ENCODE measurements at regions not wholly inside any gene's neighbourhood (a gene's known extent, or its start where the extent isn't known, plus 50 kb on each side); places are given as distances from the start of the nearest gene placed in this dataset.
"Not testable (repeated sequence)": the region's sequence is repeated elsewhere in the genome, so short reads cannot be mapped to it uniquely, and the experiment has no call there.

GRCh38 chr7:81286754-81287153, 367.9 kb upstream of the SEMA3C start:
- not testable (repeated sequence) for DNase-seq (ENCODE audit: low read depth)

DNA sequence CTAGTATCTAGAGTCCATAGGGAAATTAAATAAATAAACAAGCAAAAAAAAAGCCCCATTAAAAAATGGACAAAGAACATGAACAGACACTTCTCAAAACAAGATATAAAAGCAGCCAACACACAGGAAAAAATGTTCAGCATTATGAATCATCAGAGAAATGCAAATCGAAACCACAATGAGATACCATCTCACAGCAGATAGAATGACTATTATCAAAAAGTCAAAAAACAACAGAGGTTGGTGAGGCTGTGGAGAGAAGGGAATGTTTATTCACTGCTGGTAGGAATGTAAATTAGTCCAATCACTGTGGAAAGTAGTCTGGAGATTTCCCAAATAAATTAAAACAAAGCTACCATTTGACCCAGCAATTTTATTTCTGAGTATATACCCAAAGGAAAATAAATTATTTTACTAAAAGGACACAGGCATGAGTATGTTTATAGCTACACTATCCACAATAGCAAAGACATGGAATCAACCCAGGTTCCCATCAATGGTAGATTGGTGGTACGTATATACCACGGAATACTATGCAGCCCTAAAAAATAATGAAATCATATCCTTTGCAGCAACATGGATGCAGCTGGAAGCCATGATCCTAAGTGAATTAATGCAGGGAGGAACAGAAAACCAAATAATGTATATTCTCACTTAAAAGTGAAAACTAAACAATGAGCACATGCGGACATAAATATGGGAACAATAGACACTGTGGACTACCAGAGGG, 366.5 kb upstream of the SEMA3C start:
- peak; percentile 94 for DNase-seq (ENCODE audit: low read depth)

GRCh38 chr7:81284576-81284975, 365.7 kb upstream of the SEMA3C start:
- DNase-seq (ENCODE audit: low read depth) = peak; percentile 78

DNA sequence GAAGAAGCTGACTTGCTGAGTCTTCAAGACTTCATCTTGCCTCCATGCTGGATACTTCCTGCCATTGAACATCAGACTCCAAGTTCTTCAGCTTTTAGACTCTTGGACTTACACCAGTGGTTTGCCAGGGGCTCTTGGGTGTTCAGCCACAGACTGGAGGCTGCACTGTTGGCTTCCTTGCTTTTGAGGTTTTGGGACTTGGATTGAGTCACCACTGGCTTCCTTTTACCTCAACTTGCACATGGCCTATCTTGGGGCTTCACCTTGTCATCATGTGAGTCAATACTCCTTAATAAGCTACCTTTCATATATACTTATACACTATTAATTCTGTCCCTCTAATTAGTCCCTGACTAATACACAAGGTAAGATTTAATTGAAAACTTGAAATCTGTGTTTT, 361.7 kb upstream of the SEMA3C start:
- peak; percentile 68 for DNase-seq (ENCODE audit: low read depth)

DNA sequence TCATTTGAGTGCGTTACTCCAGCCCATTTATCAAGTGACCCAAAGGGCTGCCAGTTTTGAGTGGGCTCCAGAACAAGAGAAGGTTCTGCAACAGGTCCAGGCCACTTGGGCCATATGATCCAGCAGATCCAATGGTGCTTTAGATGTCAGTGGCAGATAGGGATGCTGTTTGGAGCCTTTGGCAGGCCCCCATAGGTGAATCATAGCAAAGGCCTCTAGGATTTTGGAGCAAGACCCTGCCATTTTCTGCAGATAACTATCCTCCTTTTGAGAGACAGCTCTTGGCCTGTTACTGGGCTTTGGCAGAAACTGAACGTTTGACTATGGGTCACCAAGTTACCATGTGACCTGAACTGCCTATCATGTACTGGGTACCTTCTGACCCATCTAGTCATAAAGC, 358.8 kb upstream of the SEMA3C start:
- no peak for DNase-seq (ENCODE audit: low read depth)

DNA sequence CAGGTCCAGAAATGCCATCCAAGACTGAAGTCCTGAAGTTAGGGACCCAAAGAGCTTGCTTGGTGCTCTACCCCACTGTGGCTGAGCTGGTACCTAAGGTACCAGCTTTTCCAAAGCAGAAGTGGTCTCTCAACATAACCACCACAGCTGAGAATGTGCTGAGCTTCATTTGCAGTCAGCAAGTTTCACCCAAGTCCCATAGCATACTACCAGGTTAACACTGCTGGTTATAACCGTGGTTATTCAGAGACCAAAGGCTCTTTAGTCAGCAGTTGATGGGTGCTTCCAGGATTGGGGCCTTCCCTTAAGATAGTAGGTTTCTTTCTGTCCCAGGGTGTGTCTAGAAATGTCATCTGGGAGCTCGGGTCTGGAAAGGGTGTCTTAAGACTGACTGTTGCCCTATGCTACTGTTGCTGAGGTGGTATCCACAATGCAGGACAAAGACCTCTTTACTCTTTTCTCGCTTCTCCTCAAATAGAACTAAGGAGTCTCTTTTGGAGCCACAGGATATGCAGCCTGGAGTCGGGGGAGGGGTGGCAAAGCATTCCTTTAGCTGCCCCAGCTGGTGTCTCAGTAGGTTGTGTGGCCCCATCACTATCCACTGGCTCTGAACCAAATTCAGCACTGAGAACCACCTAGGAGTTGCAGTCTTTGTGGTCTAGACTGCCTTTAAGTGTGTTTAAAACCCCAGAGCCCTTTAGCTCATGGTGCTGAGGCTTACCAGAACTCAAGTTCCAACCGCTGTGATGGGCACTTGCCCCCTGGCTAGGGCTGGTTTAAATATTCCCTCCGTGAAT, 354.9 kb upstream of the SEMA3C start:
- no peak for DNase-seq (ENCODE audit: low read depth)

DNA sequence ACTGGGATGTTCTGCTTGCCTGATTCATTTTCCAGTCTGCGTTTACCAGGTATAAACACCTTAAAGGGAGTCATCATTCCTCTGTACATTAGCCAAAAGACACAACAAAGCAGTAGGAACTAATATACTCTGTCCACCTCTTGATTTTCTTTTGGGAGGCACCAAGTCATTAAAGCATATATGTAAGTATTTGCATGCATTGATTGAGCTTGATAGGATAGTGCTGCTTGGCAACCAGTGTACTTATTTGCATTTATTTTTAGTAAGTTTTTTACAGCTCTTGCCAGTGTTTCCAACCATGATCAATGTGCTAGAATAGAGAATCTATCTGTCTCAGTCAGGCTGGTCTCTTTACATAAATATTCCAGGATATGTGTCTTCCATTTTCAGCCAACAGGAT, 353.3 kb upstream of the SEMA3C start:
- no peak for DNase-seq (ENCODE audit: low read depth)

DNA sequence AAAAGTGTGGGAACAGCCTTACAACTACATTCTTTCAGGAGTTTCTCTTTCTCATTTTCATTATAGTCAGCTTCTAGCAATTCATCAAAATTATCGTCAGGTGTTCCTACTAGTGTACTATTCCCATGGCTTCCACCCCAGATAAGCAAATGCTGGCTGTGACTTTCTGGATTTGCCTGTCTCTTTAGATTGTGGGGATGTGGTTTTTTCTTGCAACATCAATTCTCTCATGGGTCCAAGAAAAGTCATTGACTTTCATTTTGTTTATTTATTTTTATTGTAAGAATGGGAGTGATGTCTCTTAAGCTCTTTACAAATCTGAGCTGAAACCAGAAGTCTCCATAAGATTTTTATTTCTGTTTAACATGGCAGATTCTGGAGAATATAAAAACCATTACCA, 349.7 kb upstream of the SEMA3C start:
- peak; percentile 43 for DNase-seq (ENCODE audit: low read depth)

- DNase-seq (ENCODE audit: low read depth) = peak; percentile 73
These were observed 348.7 kb upstream of the SEMA3C start for GRCh38 chr7:81267508-81267907.

DNA sequence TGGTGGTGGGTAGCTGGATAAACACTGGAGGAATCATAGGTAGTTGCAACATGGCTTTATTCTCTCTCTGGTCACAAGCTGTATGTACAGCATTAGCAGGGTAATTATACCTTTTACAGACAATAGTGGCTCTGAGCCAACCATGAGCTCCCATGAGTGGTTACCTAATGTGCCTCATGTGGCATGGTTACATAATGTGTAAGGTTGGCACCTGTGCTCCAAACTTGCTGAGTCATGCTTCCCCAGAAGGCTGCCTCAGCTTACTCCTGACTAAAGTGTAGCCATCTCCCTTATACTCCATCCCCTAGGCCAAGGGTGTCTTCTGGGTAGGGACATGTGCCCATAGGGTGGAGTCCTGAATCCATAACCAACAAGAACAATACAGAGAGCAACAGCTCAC, 345.3 kb upstream of the SEMA3C start:
- no peak for DNase-seq (ENCODE audit: low read depth)

DNA sequence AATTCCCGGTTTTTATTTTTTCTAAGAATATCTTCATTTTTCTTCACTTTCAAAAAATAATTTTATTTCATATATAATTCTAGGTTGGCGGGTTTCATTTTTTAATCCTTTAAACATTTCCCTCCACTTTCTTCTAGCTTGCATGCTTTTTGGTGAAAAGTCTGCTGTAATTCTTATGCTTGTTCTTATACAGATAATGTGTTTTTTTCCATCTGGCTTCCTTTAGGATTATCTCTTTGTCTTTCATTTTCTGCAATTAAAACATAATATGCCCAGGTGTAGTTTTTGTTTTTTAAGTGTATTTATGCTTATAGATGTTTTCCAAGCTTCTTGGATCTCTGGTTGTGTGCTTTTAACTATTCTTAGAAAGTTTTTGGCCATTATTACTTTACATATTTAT, 341.3 kb upstream of the SEMA3C start:
- DNase-seq (ENCODE audit: low read depth) = peak; percentile 31

GRCh38 chr7:81256991-81257390, 338.1 kb upstream of the SEMA3C start:
- peak; percentile 71 for DNase-seq (ENCODE audit: low read depth)

DNA sequence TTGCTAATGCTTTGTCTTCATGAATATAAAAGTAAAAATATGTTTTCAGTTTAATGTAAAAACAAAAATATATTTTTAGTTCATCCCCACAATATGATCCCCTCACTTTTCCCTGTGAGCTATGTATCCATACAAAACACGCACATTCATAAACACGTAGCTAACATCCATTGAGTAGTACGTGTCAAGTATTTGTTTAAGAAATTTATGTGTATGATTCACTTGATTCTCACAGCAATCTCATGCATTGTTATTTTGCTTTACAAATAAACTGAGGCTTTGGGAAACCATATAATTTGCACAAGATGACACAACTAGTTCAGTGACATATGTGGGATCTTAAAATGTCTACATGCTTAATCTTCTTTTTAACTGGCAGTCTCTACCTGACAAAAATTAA, 329.6 kb upstream of the SEMA3C start:
- DNase-seq (ENCODE audit: low read depth) = no peak

DNA sequence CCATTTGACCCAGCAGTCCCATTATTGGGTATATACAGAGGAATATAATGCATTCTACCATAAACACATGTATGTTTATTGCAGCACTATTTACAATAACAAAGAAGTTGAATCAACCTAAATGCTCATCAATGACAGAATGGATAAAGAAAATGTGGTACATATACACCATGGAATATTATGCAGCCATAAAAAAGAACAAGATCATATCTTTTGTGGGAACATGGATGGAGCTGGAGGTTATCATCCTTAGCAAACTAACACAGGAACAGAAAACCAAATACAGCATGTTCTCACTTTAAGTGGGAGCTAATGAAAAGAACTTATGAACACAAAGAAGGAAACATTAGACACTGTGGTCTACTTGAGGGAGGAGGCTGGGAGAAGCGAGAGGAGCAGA, 328.5 kb upstream of the SEMA3C start:
- DNase-seq (ENCODE audit: low read depth) = not testable (repeated sequence)

DNA sequence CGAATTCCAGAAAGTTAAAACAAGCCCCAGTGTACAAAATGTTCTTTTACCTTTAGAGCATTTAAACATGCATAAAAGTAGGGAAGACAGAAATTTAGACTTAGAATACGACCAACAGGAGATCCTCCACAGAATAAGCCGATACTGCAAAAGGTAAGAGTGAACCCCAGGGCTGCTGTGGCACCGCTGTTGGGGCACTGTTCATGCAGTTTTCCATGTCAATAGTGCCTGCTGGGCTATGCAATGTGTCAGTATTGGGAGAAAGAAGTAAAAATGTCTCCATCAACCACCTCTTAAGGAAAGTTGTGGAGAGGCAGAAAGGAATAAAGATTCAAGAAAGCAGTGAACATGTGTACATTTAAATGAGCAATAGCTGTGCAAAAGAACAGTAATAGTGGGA, 326.5 kb upstream of the SEMA3C start:
- DNase-seq (ENCODE audit: low read depth) = no peak

- DNase-seq (ENCODE audit: low read depth) = peak; percentile 39
These were observed 325.4 kb upstream of the SEMA3C start for GRCh38 chr7:81244224-81244623.

GRCh38 chr7:81236560-81236959, 317.7 kb upstream of the SEMA3C start:
- DNase-seq (ENCODE audit: low read depth) = no peak

DNA sequence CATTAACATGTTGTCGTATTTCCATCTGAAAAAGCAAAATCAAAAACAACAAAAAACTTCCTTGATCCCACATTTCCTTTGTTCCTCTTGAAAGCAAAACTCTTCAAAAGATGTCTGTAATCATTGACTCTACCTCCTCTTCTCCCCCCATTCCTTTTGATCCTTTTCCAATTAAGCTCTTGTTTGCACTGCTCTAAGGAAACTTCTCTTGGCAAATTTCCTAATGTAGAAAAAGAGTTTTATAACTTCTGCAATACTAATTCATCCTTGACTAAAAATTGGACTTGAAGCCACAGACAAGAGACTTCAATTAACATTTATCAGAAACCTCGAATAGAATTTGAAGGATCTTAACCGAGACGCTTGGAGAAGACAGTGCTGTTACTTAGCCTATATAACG, 317.1 kb upstream of the SEMA3C start:
- no peak for DNase-seq (ENCODE audit: low read depth)

DNA sequence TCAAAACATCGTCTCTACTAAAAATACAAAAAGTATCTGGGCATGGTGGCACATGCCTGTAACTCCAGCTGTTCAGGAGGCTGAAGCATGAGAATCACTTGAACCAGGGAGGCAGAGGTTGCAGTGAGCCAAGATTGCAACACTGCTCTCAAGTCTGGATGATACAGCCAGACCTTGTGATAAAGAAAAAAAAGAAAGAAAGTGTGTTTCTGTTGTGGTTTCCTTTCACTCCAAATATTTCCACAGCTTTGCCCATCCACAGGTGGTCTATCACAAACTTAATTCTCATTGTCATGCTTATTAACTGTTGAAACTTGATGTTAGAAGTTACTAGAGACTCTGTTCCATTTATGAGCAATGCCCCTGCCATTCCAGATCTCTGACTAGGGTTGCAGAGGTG, 316.0 kb upstream of the SEMA3C start:
- DNase-seq (ENCODE audit: low read depth) = peak; percentile 15

GRCh38 chr7:81233208-81233940, 314.5 kb upstream of the SEMA3C start:
- DNase-seq (ENCODE audit: low read depth) = no peak

GRCh38 chr7:81232084-81232799, 313.4 kb upstream of the SEMA3C start:
- DNase-seq (ENCODE audit: low read depth) = no peak

DNA sequence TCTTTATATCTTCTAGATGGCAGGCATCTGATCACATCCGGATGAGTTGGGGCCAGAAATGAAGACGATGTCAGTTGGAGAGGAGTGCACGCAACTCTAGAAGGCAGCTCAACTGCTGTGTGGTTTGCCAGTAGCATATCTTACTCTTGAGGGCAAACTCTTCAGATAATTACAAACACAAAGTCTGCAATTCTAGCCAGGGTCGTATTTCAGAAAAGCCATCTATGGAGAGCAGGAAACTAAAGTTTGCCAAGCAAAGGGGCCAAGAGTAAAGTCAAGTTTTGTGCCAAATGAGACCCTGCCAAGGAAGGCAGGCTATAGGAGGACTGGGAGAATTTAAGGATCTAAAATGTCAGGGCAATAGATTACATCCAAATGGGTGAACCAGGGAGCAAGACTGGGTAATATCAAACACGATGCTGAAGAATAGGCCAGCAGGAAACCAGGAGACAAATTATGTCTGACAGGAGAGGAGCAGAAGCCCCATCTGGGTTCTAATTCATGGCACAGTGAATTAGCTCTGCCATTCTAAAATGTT, 312.5 kb upstream of the SEMA3C start:
- no peak for DNase-seq (ENCODE audit: low read depth)

Measured in RPMI7951 (cell line).